H1 (cell line): ENCODE measurements at regions not wholly inside any gene's neighbourhood (a gene's known extent, or its start where the extent isn't known, plus 50 kb on each side); places are given as distances from the start of the nearest gene placed in this dataset.
A peak's percentile ranks its signal among the peaks of the same experiment; 100 is the strongest.

Experiments
- CTCF ChIA-PET: fragments of 300-600 bp; sonication (Branson Sonifier 250); formaldehyde crosslinking; loops from one replicate; lab custom pipeline; 2021; ENCODE audit not compliant: partially characterized antibody; lab: Charles Lee
- POLR2A ChIA-PET: fragments of 300-600 bp; sonication (Branson Sonifier 250); formaldehyde crosslinking; loops from one replicate; lab custom pipeline; 2021; ENCODE audit warnings: inconsistent platforms; ENCODE audit not compliant: partially characterized antibody; lab: Charles Lee
- DNase-seq, 2 experiments: peaks; one replicate each; pipeline versions ENCODE4 v3.0.0 to v3.0.0-alpha.2; 2010 to 2022; ENCODE audit warnings: low spot score in 2 of 2, low read depth in 1 of 2, mixed read lengths in 1 of 2
- FAIRE-seq: peaks from 2 replicates; lab custom pipeline; 2011; peaks lifted over from hg19 to GRCh38; lab: Jason Lieb, UNC
- H2AFZ ChIP-seq: 2 replicates; pipeline ENCODE4 v1.8.1; 2012; ENCODE audit warnings: low read length, inconsistent platforms
- H2AK5ac ChIP-seq: 2 replicates; pipeline ENCODE4 v1.6.1; 2013; ENCODE audit warnings: low read depth, low read length
- H2BK120ac ChIP-seq: replicated peaks from 2 replicates; pipeline ENCODE3; 2013; ENCODE audit warnings: low read depth, low read length, inconsistent platforms
- H2BK12ac ChIP-seq: 2 replicates; pipeline ENCODE4 v1.6.1; 2013; ENCODE audit warnings: low read depth, low read length
- H2BK15ac ChIP-seq: 2 replicates; pipeline ENCODE4 v1.6.1; 2013; ENCODE audit warnings: low read length
- H2BK20ac ChIP-seq: 2 replicates; pipeline ENCODE4 v1.6.1; 2013; ENCODE audit warnings: low read length
- H2BK5ac ChIP-seq: 2 replicates; pipeline ENCODE4 v1.6.1; 2013; ENCODE audit warnings: low read depth, low read length
- H3K14ac ChIP-seq: 2 replicates; pipeline ENCODE4 v1.6.1; 2013; ENCODE audit warnings: inconsistent platforms; ENCODE audit not compliant: insufficient read length
- H3K18ac ChIP-seq: 2 replicates; pipeline ENCODE4 v1.6.1; 2013; ENCODE audit warnings: low read length; ENCODE audit errors: extremely low read depth
- H3K23ac ChIP-seq: 2 replicates; pipeline ENCODE4 v1.6.1; 2013; ENCODE audit warnings: inconsistent platforms; ENCODE audit not compliant: insufficient read length
- H3K23me2 ChIP-seq: 2 replicates; pipeline ENCODE4 v1.6.1; 2013; ENCODE audit warnings: low read depth, low read length
- H3K27ac ChIP-seq: 2 replicates; pipeline ENCODE4 v1.6.1; 2011; ENCODE audit warnings: low read depth, low read length, inconsistent platforms
- H3K27me3 ChIP-seq, 4 experiments: replicated peaks in 1 of 4; 1 replicate in 1 of 4; 2 replicates in 3 of 4; pipeline versions ENCODE4 v1.6.1 to v1.8.1; 2011 to 2013; ENCODE audit warnings: low read length in 3 of 4, mild to moderate bottlenecking in 3 of 4, inconsistent platforms in 2 of 4, mixed read lengths in 2 of 4, moderate library complexity in 1 of 4; ENCODE audit not compliant: control insufficient read depth in 3 of 4, insufficient read depth in 3 of 4; ENCODE audit errors: extremely low read depth in 1 of 4
- H3K36me3 ChIP-seq, 4 experiments: 2 replicates each; pipeline versions ENCODE4 v1.6.1 to v1.8.1; 2011 to 2013; ENCODE audit warnings: mild to moderate bottlenecking in 4 of 4, low read length in 3 of 4, moderate library complexity in 2 of 4, control low read depth in 1 of 4, inconsistent platforms in 1 of 4; ENCODE audit not compliant: insufficient read depth in 4 of 4, control insufficient read depth in 2 of 4
- H3K4ac ChIP-seq: replicated peaks from 2 replicates; pipeline ENCODE3; 2013; ENCODE audit warnings: low read length, low read depth, mixed read lengths, inconsistent platforms; ENCODE audit not compliant: insufficient read length
- H3K4me1 ChIP-seq, 4 experiments: replicated peaks in 1 of 4; 1 replicate in 1 of 4; 2 replicates in 3 of 4; pipeline versions ENCODE4 v1.6.1 to v1.8.1; 2011 to 2013; ENCODE audit warnings: low read length in 3 of 4, inconsistent platforms in 2 of 4, mixed read lengths in 1 of 4; ENCODE audit not compliant: insufficient read depth in 4 of 4, control insufficient read depth in 3 of 4
- H3K4me2 ChIP-seq, 2 experiments: 2 replicates each; pipeline versions ENCODE4 v1.6.1 to v1.8.1; 2011 to 2013; ENCODE audit warnings: low read depth in 2 of 2, low read length in 2 of 2, control low read depth in 1 of 2, inconsistent platforms in 1 of 2, mild to moderate bottlenecking in 1 of 2; ENCODE audit not compliant: insufficient read depth in 1 of 2
- H3K4me3 ChIP-seq, 4 experiments: fragments of 200-600, 300-600 bp in 1 of 4; sonication (generic), shearing (Covaris generic), sonication (Bioruptor Twin) in 1 of 4; 2 replicates each; pipeline versions ENCODE4 v1.5.1 to v1.8.1; 2011 to 2016; ENCODE audit warnings: low read length in 4 of 4, low read depth in 3 of 4, control low read depth in 2 of 4, inconsistent platforms in 2 of 4, mild to moderate bottlenecking in 2 of 4, mixed read lengths in 1 of 4, moderate library complexity in 1 of 4; ENCODE audit not compliant: insufficient read depth in 2 of 4; ENCODE audit errors: extremely low read depth in 1 of 4
- H3K56ac ChIP-seq: replicated peaks from 2 replicates; pipeline ENCODE3; 2013; ENCODE audit warnings: low read depth, mild to moderate bottlenecking, mixed read lengths, low read length, inconsistent platforms; ENCODE audit not compliant: insufficient read length
- H3K79me1 ChIP-seq: 2 replicates; pipeline ENCODE4 v1.6.1; 2013; ENCODE audit warnings: low read depth, low read length, control low read depth
- H3K79me2 ChIP-seq, 2 experiments: 2 replicates each; pipeline versions ENCODE4 v1.6.1 to v1.8.1; 2012 to 2013; ENCODE audit warnings: low read length in 2 of 2, mild to moderate bottlenecking in 2 of 2, inconsistent platforms in 1 of 2; ENCODE audit not compliant: insufficient read depth in 2 of 2, control insufficient read depth in 1 of 2
- H3K9ac ChIP-seq, 4 experiments: replicated peaks in 1 of 4; 1 replicate in 1 of 4; 2 replicates in 3 of 4; pipeline versions ENCODE4 v1.6.1 to v1.8.1; 2011 to 2013; ENCODE audit warnings: low read depth in 3 of 4, low read length in 3 of 4, control low read depth in 2 of 4, mild to moderate bottlenecking in 2 of 4, moderate library complexity in 2 of 4, inconsistent platforms in 1 of 4; ENCODE audit errors: extremely low read depth in 1 of 4
- H3K9me3 ChIP-seq, 2 experiments: 2 replicates each; pipeline versions ENCODE4 v1.6.1 to v1.8.1; 2012 to 2013; ENCODE audit warnings: mild to moderate bottlenecking in 2 of 2, moderate library complexity in 2 of 2, control low read depth in 1 of 2, inconsistent platforms in 1 of 2, low read depth in 1 of 2, low read length in 1 of 2, mixed read lengths in 1 of 2; ENCODE audit not compliant: insufficient read depth in 2 of 2
- H4K20me1 ChIP-seq, 2 experiments: replicated peaks in 1 of 2; 2 replicates each; pipeline versions ENCODE3 to v1.8.1; 2011 to 2013; ENCODE audit warnings: inconsistent platforms in 2 of 2, low read length in 2 of 2, mild to moderate bottlenecking in 1 of 2; ENCODE audit not compliant: insufficient read depth in 2 of 2, control insufficient read depth in 1 of 2
- H4K5ac ChIP-seq: 2 replicates; pipeline ENCODE4 v1.6.1; 2013; ENCODE audit warnings: low read length, low read depth, mixed read lengths, inconsistent platforms; ENCODE audit not compliant: insufficient read length
- H4K8ac ChIP-seq: 2 replicates; pipeline ENCODE4 v1.8.0; 2013; ENCODE audit warnings: mild to moderate bottlenecking, moderate library complexity, low read length, inconsistent platforms; ENCODE audit not compliant: insufficient read depth; ENCODE audit errors: extremely low read depth
- H4K91ac ChIP-seq: replicated peaks from 2 replicates; pipeline ENCODE3; 2013; ENCODE audit warnings: low read length, mixed read lengths, inconsistent platforms; ENCODE audit not compliant: insufficient read length
- CEBPB ChIP-seq: IDR thresholded peaks from 2 replicates; pipeline ENCODE4 v1.6.1; 2012; ENCODE audit warnings: low read depth, low read length
- E2F6 ChIP-seq: IDR thresholded peaks from 2 replicates; pipeline ENCODE4 v1.6.1; 2012; ENCODE audit warnings: inconsistent platforms
- JUND ChIP-seq: IDR thresholded peaks from 2 replicates; pipeline ENCODE4 v1.6.1; 2011; ENCODE audit warnings: mild to moderate bottlenecking, improper control_type of control experiment, low read length
- KDM4A ChIP-seq: IDR thresholded peaks from one replicate; pipeline ENCODE4 v1.7.1; 2012; ENCODE audit warnings: low read depth, mild to moderate bottlenecking, moderate library complexity, low read length, inconsistent platforms; ENCODE audit not compliant: severe bottlenecking
- MAFK ChIP-seq: IDR thresholded peaks from 2 replicates; pipeline ENCODE4 v1.6.1; 2012; ENCODE audit warnings: low read depth, mild to moderate bottlenecking, improper control_type of control experiment, low read length
- POLR2AphosphoS5 ChIP-seq: IDR thresholded peaks from 2 replicates; pipeline ENCODE4 v1.6.1; 2011; ENCODE audit warnings: low read depth, low read length
- POU5F1 ChIP-seq: IDR thresholded peaks from 2 replicates; pipeline ENCODE4 v1.6.1; 2011; ENCODE audit warnings: low read depth, mild to moderate bottlenecking, low read length, moderate library complexity
- RXRA ChIP-seq: IDR thresholded peaks from 2 replicates; pipeline ENCODE4 v1.6.1; 2011; ENCODE audit warnings: low read depth, mild to moderate bottlenecking, low read length, moderate library complexity; ENCODE audit not compliant: insufficient read depth
- TAF1 ChIP-seq: IDR thresholded peaks from 2 replicates; pipeline ENCODE4 v1.6.1; 2011; ENCODE audit warnings: mild to moderate bottlenecking, low read depth, low read length
- TEAD4 ChIP-seq: IDR thresholded peaks from 2 replicates; pipeline ENCODE4 v1.6.1; 2012; ENCODE audit warnings: low read depth, low read length, inconsistent platforms, mixed read lengths
- USF2 ChIP-seq: IDR thresholded peaks from 2 replicates; pipeline ENCODE4 v1.6.1; 2011; ENCODE audit warnings: low read length, improper control_type of control experiment
- ZNF274 ChIP-seq: IDR thresholded peaks from 2 replicates; pipeline ENCODE4 v1.7.0; 2012; ENCODE audit warnings: low read length, borderline replicate concordance; ENCODE audit errors: extremely low read depth
- WGBS, 2 experiments: shearing (Covaris generic) in 1 of 2; methylation state at CpG; one replicate each; pipeline versions ENCODE4 v1.1.6 to v1.1.7; 2013 to 2015; ENCODE audit warnings: low lambda C conversion rate in 2 of 2, mixed read lengths in 2 of 2, inconsistent platforms in 1 of 2, low coverage in 1 of 2, missing lambda C conversion rate in 1 of 2; ENCODE audit not compliant: insufficient replicate concordance in 2 of 2, insufficient coverage in 1 of 2, insufficient read length in 1 of 2; ENCODE audit errors: extremely low coverage in 1 of 2, missing lambda C conversion rate in 1 of 2; 5-methylcytosine and 5-hydroxymethylcytosine counted together

- no peak overlapping the region for H4K5ac ChIP-seq
- TF ChIP-seq POU5F1, result no peak
- no peak for TF ChIP-seq MAFK
- no peak for TF ChIP-seq CEBPB
- TF ChIP-seq E2F6, result no peak
- TF ChIP-seq RXRA, result no peak
- TF ChIP-seq ZNF274, result no peak
- TF ChIP-seq USF2, result no peak
- TF ChIP-seq JUND, result no peak
- no peak for TF ChIP-seq TAF1
- no peak for TF ChIP-seq POLR2AphosphoS5
- no peak for TF ChIP-seq TEAD4
- TF ChIP-seq KDM4A, result no peak
These were observed 1273.6 kb upstream of the GBE1 start for GRCh38 chr3:83034806-83035703.

More at GRCh38 chr3:83034806-83035703, 1273.6 kb upstream of the GBE1 start:
- Histone ChIP-seq H3K4me1 (no peaks in the 10 kb centered on the region), H3K4me3 (no peak overlapping the region), H4K20me1 (no peaks in the 10 kb centered on the region), H2BK15ac (no peak overlapping the region), H3K14ac (no peak overlapping the region), H3K56ac (no peak overlapping the region), H2AFZ (0 out of 2 replicates have a peak overlapping the region, but pooled peaks have one; percentile 46), H3K4me2 (no peak overlapping the region), H4K91ac (no peak overlapping the region), H3K23me2 (no peaks in the 10 kb centered on the region), H3K79me2 (no peaks in the 10 kb centered on the region), H2BK5ac (no peak overlapping the region), H3K9me3 (no peaks in the 10 kb centered on the region; a peak in 1 of 4 replicates), H3K27ac (no peak overlapping the region), H2BK20ac (no peak overlapping the region), H2BK120ac (no peak overlapping the region), H3K23ac (no peak overlapping the region), H2AK5ac (no peak overlapping the region), H4K8ac (peak overlapping the region; percentile 85; the same call in 1 of the 2 replicates), H3K79me1 (no peaks in the 10 kb centered on the region), H3K18ac (no peak overlapping the region), H3K9ac (no peak overlapping the region), H3K4ac (no peak overlapping the region), H3K27me3 (no peaks in the 10 kb centered on the region), H3K36me3 (no peaks in the 10 kb centered on the region), H2BK12ac (no peak overlapping the region)
- no peak for FAIRE-seq
- POLR2A ChIA-PET, result no interaction called here
- CTCF ChIA-PET, result no interaction called here
- DNase-seq, result no peak
- 97% methylated on average over 16 of the region's 16 CpGs; no CpG with 5 or more reads in 1 of the 2 experiments for WGBS, 2 experiments
